ENCODE measurements at regions not wholly inside any gene's neighbourhood (a gene's known extent, or its start where the extent isn't known, plus 50 kb on each side); places are given as distances from the start of the nearest gene placed in this dataset.

DNA sequence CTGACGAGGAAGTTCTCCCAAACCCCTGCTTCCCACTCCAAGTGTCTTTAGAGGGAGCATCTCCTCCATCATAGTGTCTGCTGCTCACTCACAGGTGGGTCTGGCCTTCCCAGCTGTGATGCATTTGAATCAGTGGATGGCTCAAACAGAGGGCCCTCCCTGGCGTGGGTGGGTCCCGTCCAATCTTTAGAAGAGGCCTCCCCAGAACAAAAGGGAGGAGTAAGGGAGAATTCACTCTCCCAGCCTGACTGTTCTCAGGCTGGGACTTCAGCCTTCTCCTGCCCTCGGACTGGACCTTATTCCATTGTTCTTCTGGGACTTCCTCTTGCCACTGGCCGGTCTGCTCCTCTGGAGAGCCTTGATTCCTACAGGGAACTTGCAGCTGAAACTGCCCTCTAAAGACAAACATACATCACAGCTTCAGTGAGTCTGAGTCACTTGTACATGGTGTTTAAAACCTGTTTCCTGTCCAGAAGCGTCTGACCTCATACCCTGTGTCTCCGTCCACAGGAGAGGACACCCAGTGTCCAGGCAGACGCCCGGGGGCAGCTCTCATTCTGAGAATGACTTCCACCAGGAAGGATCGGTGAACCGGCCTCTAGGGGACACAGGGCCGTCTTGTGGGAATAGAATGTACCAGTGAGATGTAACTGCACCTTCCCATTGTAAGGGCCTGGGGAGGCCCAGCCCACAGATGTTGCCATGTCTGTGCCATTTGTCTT lies 234.7 kb downstream of the BRD1 start:
- H3K27ac ChIP-seq (ENCODE audit: insufficient read depth, low read length, poor library complexity, severe bottlenecking), result no peak overlapping the region
- DNase-seq, result no peak
- no peaks in the 10 kb centered on the region for H3K27me3 ChIP-seq (replicated peaks; ENCODE audit: control insufficient read depth, insufficient read depth, low read length, poor library complexity, severe bottlenecking)
- H3K4me1 ChIP-seq (ENCODE audit: control insufficient read depth, insufficient read depth, low read length, poor library complexity, severe bottlenecking), result no peaks in the 10 kb centered on the region
- no peaks in the 10 kb centered on the region for H3K36me3 ChIP-seq (ENCODE audit: control insufficient read depth, insufficient read depth, low read length)
- H3K4me3 ChIP-seq (ENCODE audit: insufficient read depth, low read depth, low read length, poor library complexity, severe bottlenecking), result no peak overlapping the region
- no peaks in the 10 kb centered on the region for H3K9me3 ChIP-seq (ENCODE audit: control insufficient read depth, low read length)

DNA sequence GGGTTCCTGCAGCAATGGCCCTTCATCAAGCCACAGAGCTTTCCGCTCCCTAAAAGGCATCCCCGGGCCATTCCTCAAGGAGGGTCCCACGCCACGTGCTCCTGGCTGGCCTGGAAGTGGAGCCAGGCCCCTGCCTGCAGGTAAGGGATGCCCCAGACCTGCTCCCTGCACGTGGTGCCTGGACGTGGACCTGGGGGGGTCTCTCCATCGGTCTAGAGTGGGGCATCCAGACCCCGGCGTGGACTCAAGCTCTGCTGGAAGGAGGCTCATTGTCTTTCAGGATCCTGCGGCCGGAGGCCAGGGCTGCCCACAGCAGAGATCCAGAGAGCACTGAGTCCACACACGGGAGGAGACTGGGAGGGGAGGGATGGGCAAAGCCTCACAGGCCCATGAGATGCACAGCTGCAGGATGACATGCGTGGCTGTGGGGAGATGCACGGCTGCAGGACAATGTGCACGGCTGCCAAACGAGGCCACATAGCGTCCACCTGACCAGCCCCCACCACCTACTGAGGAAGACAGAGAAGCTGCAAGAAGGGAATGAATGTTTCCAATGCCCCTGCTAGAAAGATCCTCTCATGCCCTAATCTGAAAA lies 236.7 kb downstream of the BRD1 start:
- no peaks in the 10 kb centered on the region for H3K9me3 ChIP-seq (ENCODE audit: control insufficient read depth, low read length)
- H3K36me3 ChIP-seq (ENCODE audit: control insufficient read depth, insufficient read depth, low read length), result no peaks in the 10 kb centered on the region
- no peak overlapping the region for H3K4me3 ChIP-seq (ENCODE audit: insufficient read depth, low read depth, low read length, poor library complexity, severe bottlenecking)
- H3K27ac ChIP-seq (ENCODE audit: insufficient read depth, low read length, poor library complexity, severe bottlenecking), result no peak overlapping the region
- H3K4me1 ChIP-seq (ENCODE audit: control insufficient read depth, insufficient read depth, low read length, poor library complexity, severe bottlenecking), result no peaks in the 10 kb centered on the region
- no peaks in the 10 kb centered on the region for H3K27me3 ChIP-seq (replicated peaks; ENCODE audit: control insufficient read depth, insufficient read depth, low read length, poor library complexity, severe bottlenecking)
- no peak for DNase-seq

GRCh38 chr22:49590381-49590780 lies 237.3 kb downstream of the BRD1 start:
- Histone ChIP-seq H3K27ac (ENCODE audit: insufficient read depth, low read length, poor library complexity, severe bottlenecking) (no peak overlapping the region), H3K4me1 (ENCODE audit: control insufficient read depth, insufficient read depth, low read length, poor library complexity, severe bottlenecking) (no peaks in the 10 kb centered on the region), H3K36me3 (ENCODE audit: control insufficient read depth, insufficient read depth, low read length) (no peaks in the 10 kb centered on the region), H3K9me3 (ENCODE audit: control insufficient read depth, low read length) (no peaks in the 10 kb centered on the region), H3K4me3 (ENCODE audit: insufficient read depth, low read depth, low read length, poor library complexity, severe bottlenecking) (no peak overlapping the region), H3K27me3 (replicated peaks; ENCODE audit: control insufficient read depth, insufficient read depth, low read length, poor library complexity, severe bottlenecking) (no peaks in the 10 kb centered on the region)
- DNase-seq, result no peak

DNA sequence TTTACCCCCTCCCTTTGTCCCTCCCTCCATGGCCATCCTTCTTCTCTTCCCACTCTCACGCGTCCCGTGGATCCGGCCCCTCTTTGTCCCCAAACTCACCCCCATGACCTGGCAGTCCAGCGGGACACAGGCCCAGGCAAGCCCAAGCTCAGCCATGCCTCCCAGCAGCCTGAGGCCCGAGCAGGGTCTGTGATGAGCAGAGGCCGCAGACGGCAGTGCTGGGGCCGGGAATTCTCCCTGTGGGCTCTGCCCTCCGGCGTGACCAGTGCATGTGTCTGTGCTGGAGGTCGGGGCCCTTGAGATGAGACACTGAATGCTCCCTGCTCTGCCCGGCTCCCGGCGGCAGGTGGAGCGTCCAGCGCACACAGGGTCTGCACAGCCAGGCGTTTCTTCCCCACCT lies 237.9 kb downstream of the BRD1 start:
- H3K36me3 ChIP-seq (ENCODE audit: control insufficient read depth, insufficient read depth, low read length), result no peaks in the 10 kb centered on the region
- H3K27me3 ChIP-seq (replicated peaks; ENCODE audit: control insufficient read depth, insufficient read depth, low read length, poor library complexity, severe bottlenecking), result no peaks in the 10 kb centered on the region
- no peaks in the 10 kb centered on the region for H3K4me1 ChIP-seq (ENCODE audit: control insufficient read depth, insufficient read depth, low read length, poor library complexity, severe bottlenecking)
- DNase-seq, result no peak
- no peaks in the 10 kb centered on the region for H3K9me3 ChIP-seq (ENCODE audit: control insufficient read depth, low read length)
- H3K4me3 ChIP-seq (ENCODE audit: insufficient read depth, low read depth, low read length, poor library complexity, severe bottlenecking), result no peak overlapping the region
- H3K27ac ChIP-seq (ENCODE audit: insufficient read depth, low read length, poor library complexity, severe bottlenecking), result no peak overlapping the region

DNA sequence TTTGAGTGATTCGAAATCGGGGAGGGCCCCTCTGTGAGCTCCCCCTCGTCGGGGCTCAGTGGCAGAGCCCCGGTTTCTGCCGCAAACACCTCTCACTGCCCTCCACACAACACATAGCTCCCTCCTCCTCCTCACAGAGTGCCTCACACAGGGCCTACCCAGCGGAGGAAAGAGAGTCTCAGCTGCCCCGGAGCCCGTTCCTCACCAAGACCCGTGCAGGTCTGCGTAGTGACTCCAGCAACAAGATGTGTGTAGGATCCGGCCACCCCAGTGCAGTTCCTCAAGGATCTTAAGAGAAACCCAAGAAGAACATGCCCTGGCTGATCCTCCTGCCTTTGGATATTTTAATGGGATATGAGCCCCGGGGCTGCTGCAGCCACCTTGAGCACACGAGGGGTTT lies 238.4 kb downstream of the BRD1 start:
- DNase-seq, result no peak
- Histone ChIP-seq H3K27ac (ENCODE audit: insufficient read depth, low read length, poor library complexity, severe bottlenecking) (no peak overlapping the region), H3K4me3 (ENCODE audit: insufficient read depth, low read depth, low read length, poor library complexity, severe bottlenecking) (no peak overlapping the region), H3K27me3 (replicated peaks; ENCODE audit: control insufficient read depth, insufficient read depth, low read length, poor library complexity, severe bottlenecking) (no peaks in the 10 kb centered on the region), H3K9me3 (ENCODE audit: control insufficient read depth, low read length) (no peaks in the 10 kb centered on the region), H3K4me1 (ENCODE audit: control insufficient read depth, insufficient read depth, low read length, poor library complexity, severe bottlenecking) (no peaks in the 10 kb centered on the region), H3K36me3 (ENCODE audit: control insufficient read depth, insufficient read depth, low read length) (no peaks in the 10 kb centered on the region)

- Histone ChIP-seq H3K27me3 (replicated peaks; ENCODE audit: control insufficient read depth, insufficient read depth, low read length, poor library complexity, severe bottlenecking) (no peaks in the 10 kb centered on the region), H3K36me3 (ENCODE audit: control insufficient read depth, insufficient read depth, low read length) (no peaks in the 10 kb centered on the region), H3K9me3 (ENCODE audit: control insufficient read depth, low read length) (no peaks in the 10 kb centered on the region), H3K4me1 (ENCODE audit: control insufficient read depth, insufficient read depth, low read length, poor library complexity, severe bottlenecking) (no peaks in the 10 kb centered on the region), H3K27ac (ENCODE audit: insufficient read depth, low read length, poor library complexity, severe bottlenecking) (no peak overlapping the region), H3K4me3 (ENCODE audit: insufficient read depth, low read depth, low read length, poor library complexity, severe bottlenecking) (no peak overlapping the region)
- DNase-seq, result no peak
Measured at GRCh38 chr22:49588739-49589138, 238.9 kb downstream of the BRD1 start.

DNA sequence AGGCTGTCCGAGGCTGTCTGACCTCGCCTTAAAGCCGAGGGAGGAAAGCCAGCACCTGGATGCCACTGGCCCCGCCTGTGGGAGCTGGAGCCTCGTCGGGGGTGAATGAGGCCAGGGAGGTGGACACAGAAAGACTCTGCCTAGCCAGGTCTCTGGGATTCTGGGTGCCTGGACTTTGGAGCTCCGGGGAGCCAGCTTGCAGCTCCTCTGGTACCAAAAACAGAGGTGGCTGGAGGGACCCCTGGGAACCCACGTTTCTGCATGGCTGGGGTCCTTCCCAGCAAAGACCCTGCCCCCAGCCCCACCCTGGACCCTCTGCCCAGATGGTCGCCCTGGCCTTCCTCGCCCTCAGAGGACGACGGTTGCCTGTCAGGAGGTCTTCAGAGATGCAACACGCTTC lies 239.7 kb downstream of the BRD1 start:
- DNase-seq, result no peak
- H3K9me3 ChIP-seq (ENCODE audit: control insufficient read depth, low read length), result no peaks in the 10 kb centered on the region
- no peak overlapping the region for H3K4me3 ChIP-seq (ENCODE audit: insufficient read depth, low read depth, low read length, poor library complexity, severe bottlenecking)

DNA sequence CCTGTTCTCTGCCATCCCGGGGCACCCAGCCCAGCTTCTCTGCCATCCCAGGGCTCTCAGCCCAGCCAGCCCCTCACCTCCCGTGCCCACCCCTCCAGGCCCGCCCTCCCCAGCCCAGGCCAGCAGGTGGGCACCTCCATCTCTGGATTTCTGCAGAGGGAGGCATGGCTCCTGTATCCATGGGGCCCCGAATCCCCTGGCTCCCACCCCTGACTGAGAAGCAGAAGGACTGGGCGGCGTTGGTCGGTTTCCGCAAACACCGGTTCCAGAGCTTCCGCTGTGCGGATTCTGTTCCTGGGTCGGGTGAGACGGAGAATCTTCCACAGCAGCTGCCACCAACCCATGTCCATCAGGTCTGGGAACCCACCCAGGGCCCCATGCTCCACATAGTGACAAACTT lies 240.3 kb downstream of the BRD1 start:
- Histone ChIP-seq H3K27me3 (replicated peaks; ENCODE audit: control insufficient read depth, insufficient read depth, low read length, poor library complexity, severe bottlenecking) (no peaks in the 10 kb centered on the region), H3K9me3 (ENCODE audit: control insufficient read depth, low read length) (no peaks in the 10 kb centered on the region), H3K4me1 (ENCODE audit: control insufficient read depth, insufficient read depth, low read length, poor library complexity, severe bottlenecking) (no peaks in the 10 kb centered on the region), H3K36me3 (ENCODE audit: control insufficient read depth, insufficient read depth, low read length) (no peaks in the 10 kb centered on the region), H3K27ac (ENCODE audit: insufficient read depth, low read length, poor library complexity, severe bottlenecking) (no peak overlapping the region), H3K4me3 (ENCODE audit: insufficient read depth, low read depth, low read length, poor library complexity, severe bottlenecking) (no peak overlapping the region)
- DNase-seq, result no peak

More for the DNA sequence above, 239.7 kb downstream of the BRD1 start:
- no peaks in the 10 kb centered on the region for H3K4me1 ChIP-seq (ENCODE audit: control insufficient read depth, insufficient read depth, low read length, poor library complexity, severe bottlenecking)
- H3K27me3 ChIP-seq (replicated peaks; ENCODE audit: control insufficient read depth, insufficient read depth, low read length, poor library complexity, severe bottlenecking), result no peaks in the 10 kb centered on the region
- H3K27ac ChIP-seq (ENCODE audit: insufficient read depth, low read length, poor library complexity, severe bottlenecking), result no peak overlapping the region
- no peaks in the 10 kb centered on the region for H3K36me3 ChIP-seq (ENCODE audit: control insufficient read depth, insufficient read depth, low read length)

GRCh38 chr22:49586873-49587272 lies 240.8 kb downstream of the BRD1 start:
- no peaks in the 10 kb centered on the region for H3K9me3 ChIP-seq (ENCODE audit: control insufficient read depth, low read length)
- no peaks in the 10 kb centered on the region for H3K36me3 ChIP-seq (ENCODE audit: control insufficient read depth, insufficient read depth, low read length)
- no peak overlapping the region for H3K4me3 ChIP-seq (ENCODE audit: insufficient read depth, low read depth, low read length, poor library complexity, severe bottlenecking)
- DNase-seq, result no peak
- no peak overlapping the region for H3K27ac ChIP-seq (ENCODE audit: insufficient read depth, low read length, poor library complexity, severe bottlenecking)
- no peaks in the 10 kb centered on the region for H3K4me1 ChIP-seq (ENCODE audit: control insufficient read depth, insufficient read depth, low read length, poor library complexity, severe bottlenecking)
- H3K27me3 ChIP-seq (replicated peaks; ENCODE audit: control insufficient read depth, insufficient read depth, low read length, poor library complexity, severe bottlenecking), result no peaks in the 10 kb centered on the region

DNA sequence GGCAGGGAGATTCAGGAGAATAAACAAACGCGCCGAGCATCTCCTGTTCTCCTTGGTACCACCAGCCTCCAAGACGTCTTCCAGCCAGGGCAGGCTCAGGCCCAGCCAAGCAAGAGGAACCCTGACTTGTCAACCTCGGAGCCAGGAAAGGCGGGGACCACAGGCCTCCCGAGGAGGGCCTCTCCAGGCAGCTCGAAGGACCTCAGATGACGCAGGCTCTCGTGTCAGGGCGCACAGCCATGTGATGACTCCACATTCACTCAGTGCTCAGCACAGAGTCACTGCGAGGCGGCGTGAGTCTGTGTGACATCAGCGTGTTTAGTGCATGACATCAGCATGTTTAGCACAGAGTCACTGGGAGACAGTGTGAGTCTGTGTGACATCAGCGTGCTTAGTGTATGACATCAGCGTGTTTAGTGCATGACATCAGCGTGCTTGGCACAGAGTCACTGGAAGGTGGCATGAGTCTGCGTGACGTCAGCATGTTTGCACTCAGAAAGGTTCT lies 241.4 kb downstream of the BRD1 start:
- H3K27me3 ChIP-seq (replicated peaks; ENCODE audit: control insufficient read depth, insufficient read depth, low read length, poor library complexity, severe bottlenecking), result no peaks in the 10 kb centered on the region
- no peak for DNase-seq
- no peaks in the 10 kb centered on the region for H3K9me3 ChIP-seq (ENCODE audit: control insufficient read depth, low read length)
- no peak overlapping the region for H3K4me3 ChIP-seq (ENCODE audit: insufficient read depth, low read depth, low read length, poor library complexity, severe bottlenecking)
- H3K4me1 ChIP-seq (ENCODE audit: control insufficient read depth, insufficient read depth, low read length, poor library complexity, severe bottlenecking), result no peaks in the 10 kb centered on the region
- no peaks in the 10 kb centered on the region for H3K36me3 ChIP-seq (ENCODE audit: control insufficient read depth, insufficient read depth, low read length)
- H3K27ac ChIP-seq (ENCODE audit: insufficient read depth, low read length, poor library complexity, severe bottlenecking), result no peak overlapping the region
